Endothelial cell of umbilical vein (primary cell): ENCODE measurements at regions not wholly inside any gene's neighbourhood (a gene's known extent, or its start where the extent isn't known, plus 50 kb on each side); places are given as distances from the start of the nearest gene placed in this dataset.

Experiments used
- BruUV-seq: library from RNA; stranded (reverse); fragments of 400-500 nt; replicated peaks from 2 replicates; lab custom pipeline; 2021; lab: Mats Ljungman, UMichigan
- CTCF ChIA-PET: fragments of 300-600, 350-600 bp; sonication (Branson Sonifier 250); formaldehyde crosslinking; loops from one replicate; lab custom pipeline; 2021; ENCODE audit warnings: antibody characterized with exemption, inconsistent platforms; lab: Charles Lee
- POLR2A ChIA-PET: fragments of 300-600, 350-600 bp; sonication (Branson Sonifier 250); formaldehyde crosslinking; loops from one replicate; lab custom pipeline; 2021; ENCODE audit warnings: antibody characterized with exemption, inconsistent platforms; lab: Charles Lee
- DNase-seq: peaks from one replicate; pipeline ENCODE4 v3.0.0-alpha.2; 2011; ENCODE audit warnings: low read depth, low spot score
- FAIRE-seq: peaks from 2 replicates; lab custom pipeline; 2011; peaks lifted over from hg19 to GRCh38; lab: Jason Lieb, UNC
- H2AFZ ChIP-seq: 2 replicates; pipeline ENCODE4 v1.6.0; 2012; ENCODE audit warnings: low read depth, low read length, control low read depth, inconsistent platforms
- H3K27ac ChIP-seq: 2 replicates; pipeline ENCODE4 v1.5.1; 2011; ENCODE audit warnings: low read depth, mild to moderate bottlenecking, control low read depth, low read length, moderate library complexity; ENCODE audit not compliant: insufficient read depth
- H3K27me3 ChIP-seq, 2 experiments: 2 replicates each; pipeline versions ENCODE4 v1.6.0 to v1.6.1; 2011; ENCODE audit warnings: low read length in 2 of 2, mixed read lengths in 1 of 2; ENCODE audit not compliant: control insufficient read depth in 2 of 2, insufficient read depth in 2 of 2
- H3K36me3 ChIP-seq, 2 experiments: 2 replicates in 1 of 2; 3 replicates in 1 of 2; pipeline ENCODE4 v1.5.1; 2011; ENCODE audit warnings: low read length in 2 of 2, mild to moderate bottlenecking in 1 of 2, moderate library complexity in 1 of 2; ENCODE audit not compliant: control insufficient read depth in 2 of 2, insufficient read depth in 2 of 2; ENCODE audit errors: extremely low read depth in 1 of 2
- H3K4me1 ChIP-seq: 3 replicates; pipeline ENCODE4 v1.5.1; 2011; ENCODE audit warnings: mild to moderate bottlenecking, low read length; ENCODE audit not compliant: control insufficient read depth, insufficient read depth; ENCODE audit errors: extremely low read depth
- H3K4me2 ChIP-seq: 2 replicates; pipeline ENCODE4 v1.6.1; 2011; ENCODE audit warnings: low read length, control low read depth, mixed read lengths; ENCODE audit not compliant: insufficient read depth
- H3K4me3 ChIP-seq, 3 experiments: fragments of 200-600 bp in 1 of 3; sonication (generic), shearing (Covaris generic) in 1 of 3; replicated peaks in 1 of 3; 2 replicates each; pipeline ENCODE4 v1.5.1; 2011 to 2016; ENCODE audit warnings: control low read depth in 3 of 3, low read length in 3 of 3, mild to moderate bottlenecking in 2 of 3, inconsistent platforms in 1 of 3, low read depth in 1 of 3, moderate library complexity in 1 of 3; ENCODE audit not compliant: insufficient read depth in 1 of 3
- H3K79me2 ChIP-seq: 2 replicates; pipeline ENCODE4 v1.6.0; 2012; ENCODE audit warnings: low read length, inconsistent platforms; ENCODE audit not compliant: control insufficient read depth, insufficient read depth
- H3K9ac ChIP-seq: replicated peaks from 2 replicates; pipeline ENCODE3; 2011; ENCODE audit warnings: low read length, control low read depth; ENCODE audit not compliant: insufficient read depth; ENCODE audit errors: extremely low read depth
- H3K9me1 ChIP-seq: replicated peaks from 3 replicates; pipeline ENCODE4 v1.6.0; 2011; ENCODE audit warnings: mild to moderate bottlenecking, low read length; ENCODE audit not compliant: control insufficient read depth, insufficient read depth; ENCODE audit errors: extremely low read depth
- H3K9me3 ChIP-seq: replicated peaks from 2 replicates; pipeline ENCODE4 v1.5.1; 2012; ENCODE audit warnings: low read length, inconsistent platforms; ENCODE audit not compliant: control insufficient read depth, insufficient read depth
- H4K20me1 ChIP-seq: replicated peaks from 2 replicates; pipeline ENCODE3; 2011; ENCODE audit warnings: mild to moderate bottlenecking, low read length; ENCODE audit not compliant: control insufficient read depth, insufficient read depth; ENCODE audit errors: extremely low read depth
- CTCF ChIP-seq, 2 donors: IDR thresholded peaks; 1 replicate in 1 of 2; 2 replicates in 1 of 2; pipeline ENCODE4 v1.5.1; 2011; ENCODE audit warnings: low read length in 2 of 2, mild to moderate bottlenecking in 2 of 2, moderate library complexity in 2 of 2, control low read depth in 1 of 2, inconsistent platforms in 1 of 2, low read depth in 1 of 2; ENCODE audit not compliant: insufficient read depth in 1 of 2; ENCODE audit errors: extremely low read depth in 1 of 2
- EZH2 ChIP-seq: IDR thresholded peaks from 2 replicates; pipeline ENCODE4 v1.6.1; 2012; ENCODE audit warnings: borderline replicate concordance, low read depth, mild to moderate bottlenecking, moderate library complexity, low read length, inconsistent platforms; ENCODE audit not compliant: severe bottlenecking
- FOS ChIP-seq: IDR thresholded peaks from 2 replicates; pipeline ENCODE4 v1.6.1; 2011; ENCODE audit warnings: mild to moderate bottlenecking, low read length, moderate library complexity, borderline replicate concordance; ENCODE audit not compliant: insufficient read depth
- GATA2 ChIP-seq: IDR thresholded peaks from 2 replicates; pipeline ENCODE4 v1.7.0; 2011; ENCODE audit warnings: low read depth, mild to moderate bottlenecking, moderate library complexity, mixed read lengths, low read length; ENCODE audit not compliant: insufficient read length, insufficient read depth
- JUN ChIP-seq: IDR thresholded peaks from 2 replicates; pipeline ENCODE4 v1.6.1; 2011; ENCODE audit warnings: borderline replicate concordance, low read depth; ENCODE audit not compliant: insufficient read length, insufficient read depth
- MAX ChIP-seq: IDR thresholded peaks from 2 replicates; pipeline ENCODE4 v1.6.1; 2011; ENCODE audit not compliant: insufficient read depth, insufficient read length
- MYC ChIP-seq: IDR thresholded peaks from one replicate; pipeline ENCODE4 v1.6.1; 2011; ENCODE audit warnings: mild to moderate bottlenecking, low read depth, low read length
- POLR2A ChIP-seq: IDR thresholded peaks from 2 replicates; pipeline ENCODE4 v1.6.1; 2012; ENCODE audit warnings: low read depth, mild to moderate bottlenecking, control low read depth, low read length
- POLR2AphosphoS5 ChIP-seq: IDR thresholded peaks from 2 replicates; pipeline ENCODE4 v1.6.1; 2012; ENCODE audit warnings: low read depth, mild to moderate bottlenecking, control low read depth, low read length, moderate library complexity; ENCODE audit not compliant: insufficient read depth
- dilution Hi-C: fragments of 300-500 bp; cut with MboI; formaldehyde crosslinking; loops from one replicate; pipeline ENCODE4 v1.15.0; 2019; ENCODE audit warnings: low sequenced_read_pairs; ENCODE audit not compliant: extremely low pct_ligation_motif_present
- intact Hi-C: fragments of 100-400 bp; cut with micrococcal nuclease; formaldehyde crosslinking; loops from one replicate; pipeline ENCODE4 v1.10.0; 2022

GRCh38 chr5:63823583-63823982 is 138.7 kb downstream of the HTR1A start:
- H3K9me1 ChIP-seq, result no peaks in the 10 kb centered on the region
- H3K4me2 ChIP-seq, result no peak overlapping the region
- no peaks in the 10 kb centered on the region for H3K4me1 ChIP-seq
- no peak overlapping the region for H3K4me3 ChIP-seq
- no peaks in the 10 kb centered on the region for H3K36me3 ChIP-seq
- H3K27me3 ChIP-seq, result no peaks in the 10 kb centered on the region
- FAIRE-seq (no peak), DNase-seq (no peak)
- no peaks in the 10 kb centered on the region for H3K9me3 ChIP-seq
- dilution Hi-C loops, result no loop called here
- H3K27ac ChIP-seq, result no peak overlapping the region
- H3K79me2 ChIP-seq, result no peaks in the 10 kb centered on the region
- H3K9ac ChIP-seq, result no peak overlapping the region
- H4K20me1 ChIP-seq, result no peaks in the 10 kb centered on the region
- POLR2A ChIA-PET, result no interaction called here
- TF ChIP-seq GATA2 (no peak), POLR2A (no peak), MAX (no peak), JUN (no peak), FOS (no peak), CTCF (IDR thresholded peaks at IDR 0.05; ENCODE audit: extremely low read depth in 1 of 2, insufficient read depth in 1 of 2, low read depth in 1 of 2, low read length in 2 of 2) (no peak), EZH2 (no peak), MYC (no peak), POLR2AphosphoS5 (no peak)
- CTCF ChIA-PET, result no interaction called here
- BruUV-seq, result no TSS peak
- H2AFZ ChIP-seq, result no peak overlapping the region
- intact Hi-C loops, result no loop called here
